HepG2 (cell line): ENCODE measurements at regions not wholly inside any gene's neighbourhood (a gene's known extent, or its start where the extent isn't known, plus 50 kb on each side); places are given as distances from the start of the nearest gene placed in this dataset.

Experiments
- BHLHE40 ChIP-seq: IDR thresholded peaks from 2 replicates; pipeline ENCODE4 v1.6.1; 2011; ENCODE audit warnings: low read length, improper control_type of control experiment
- ETV5 ChIP-seq: IDR thresholded peaks from 2 replicates; pipeline ENCODE4 v1.6.1; 2018; ENCODE audit warnings: missing biosample characterization, missing genetic modification reagents, inconsistent platforms, borderline replicate concordance
- GTF2F1 ChIP-seq: fragments of 150-350 bp; IDR thresholded peaks from 2 replicates; pipeline ENCODE4 v1.6.1; 2014; ENCODE audit warnings: low read length
- HNRNPL ChIP-seq: fragments of 200-400 bp; formaldehyde crosslinking; IDR thresholded peaks from 2 replicates; pipeline ENCODE4 v1.6.1; 2017; ENCODE audit warnings: mild to moderate bottlenecking, low read depth, low read length
- KDM1A ChIP-seq: IDR thresholded peaks from 2 replicates; pipeline ENCODE4 v1.6.1; 2016; ENCODE audit warnings: missing compliant biosample characterization
- KLF12 ChIP-seq: sonication (generic); formaldehyde crosslinking; IDR thresholded peaks from 2 replicates; pipeline ENCODE4 v1.4.0; 2020; ENCODE audit warnings: missing genetic modification reagents, borderline replicate concordance
- KMT2B ChIP-seq: IDR thresholded peaks from 2 replicates; pipeline ENCODE4 v1.6.1; 2016; ENCODE audit warnings: missing genetic modification reagents, missing compliant biosample characterization
- NR1H2 ChIP-seq: sonication (generic); formaldehyde crosslinking; IDR thresholded peaks from 2 replicates; pipeline ENCODE4 v1.8.1; 2022; ENCODE audit warnings: low read depth, missing genetic modification reagents, borderline replicate concordance
- POLR2A ChIP-seq, 2 experiments: IDR thresholded peaks; 2 replicates each; pipeline ENCODE4 v1.6.1; 2011; ENCODE audit warnings: low read depth in 2 of 2, low read length in 2 of 2, mild to moderate bottlenecking in 1 of 2, moderate library complexity in 1 of 2; ENCODE audit not compliant: insufficient read depth in 1 of 2
- ZBTB20 ChIP-seq: sonication (generic); formaldehyde crosslinking; IDR thresholded peaks from 2 replicates; pipeline ENCODE4 v1.8.1; 2023; ENCODE audit warnings: missing genetic modification reagents, low read depth, mild to moderate bottlenecking, borderline replicate concordance
- ZFP36 ChIP-seq: fragments of 150-350 bp; IDR thresholded peaks from 2 replicates; pipeline ENCODE4 v1.6.1; 2018; ENCODE audit warnings: borderline replicate concordance, low read length, low read depth; ENCODE audit not compliant: partially characterized antibody
- ZMYM2 ChIP-seq: sonication (generic); formaldehyde crosslinking; IDR thresholded peaks from 2 replicates; pipeline ENCODE4 v1.8.0; 2022; ENCODE audit warnings: mild to moderate bottlenecking, missing genetic modification reagents
- TF ChIP-seq, protein P1 (sequence below): sonication (generic); formaldehyde crosslinking; IDR thresholded peaks from 2 replicates; pipeline ENCODE4 v1.4.0; 2020; ENCODE audit warnings: missing genetic modification reagents
- TF ChIP-seq, protein P2 (sequence below): sonication (generic); formaldehyde crosslinking; IDR thresholded peaks from 2 replicates; pipeline ENCODE4 v1.8.0; 2022; ENCODE audit warnings: mild to moderate bottlenecking, missing genetic modification reagents

GRCh38 chr21:16402752-16403151, 673.0 kb downstream of the USP25 start:
- no peak for TF ChIP-seq ZMYM2 (CRISPR knock-in tag)
- TF ChIP-seq POLR2A (IDR thresholded peaks at IDR 0.05; ENCODE audit: insufficient read depth in 1 of 2, low read depth in 2 of 2, low read length in 2 of 2): no peak
- TF ChIP-seq, protein P1, sequence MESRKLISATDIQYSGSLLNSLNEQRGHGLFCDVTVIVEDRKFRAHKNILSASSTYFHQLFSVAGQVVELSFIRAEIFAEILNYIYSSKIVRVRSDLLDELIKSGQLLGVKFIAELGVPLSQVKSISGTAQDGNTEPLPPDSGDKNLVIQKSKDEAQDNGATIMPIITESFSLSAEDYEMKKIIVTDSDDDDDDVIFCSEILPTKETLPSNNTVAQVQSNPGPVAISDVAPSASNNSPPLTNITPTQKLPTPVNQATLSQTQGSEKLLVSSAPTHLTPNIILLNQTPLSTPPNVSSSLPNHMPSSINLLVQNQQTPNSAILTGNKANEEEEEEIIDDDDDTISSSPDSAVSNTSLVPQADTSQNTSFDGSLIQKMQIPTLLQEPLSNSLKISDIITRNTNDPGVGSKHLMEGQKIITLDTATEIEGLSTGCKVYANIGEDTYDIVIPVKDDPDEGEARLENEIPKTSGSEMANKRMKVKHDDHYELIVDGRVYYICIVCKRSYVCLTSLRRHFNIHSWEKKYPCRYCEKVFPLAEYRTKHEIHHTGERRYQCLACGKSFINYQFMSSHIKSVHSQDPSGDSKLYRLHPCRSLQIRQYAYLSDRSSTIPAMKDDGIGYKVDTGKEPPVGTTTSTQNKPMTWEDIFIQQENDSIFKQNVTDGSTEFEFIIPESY: no peak
- TF ChIP-seq BHLHE40: no peak
- no peak for TF ChIP-seq KDM1A (CRISPR knock-in tag)
- TF ChIP-seq ZBTB20 (CRISPR knock-in tag): no peak
- TF ChIP-seq GTF2F1: no peak
- no peak for TF ChIP-seq ZFP36
- no peak for TF ChIP-seq KMT2B
- TF ChIP-seq ETV5 (CRISPR knock-in tag): no peak
- TF ChIP-seq NR1H2 (CRISPR knock-in tag): no peak
- no peak for TF ChIP-seq HNRNPL
- TF ChIP-seq, protein P2, sequence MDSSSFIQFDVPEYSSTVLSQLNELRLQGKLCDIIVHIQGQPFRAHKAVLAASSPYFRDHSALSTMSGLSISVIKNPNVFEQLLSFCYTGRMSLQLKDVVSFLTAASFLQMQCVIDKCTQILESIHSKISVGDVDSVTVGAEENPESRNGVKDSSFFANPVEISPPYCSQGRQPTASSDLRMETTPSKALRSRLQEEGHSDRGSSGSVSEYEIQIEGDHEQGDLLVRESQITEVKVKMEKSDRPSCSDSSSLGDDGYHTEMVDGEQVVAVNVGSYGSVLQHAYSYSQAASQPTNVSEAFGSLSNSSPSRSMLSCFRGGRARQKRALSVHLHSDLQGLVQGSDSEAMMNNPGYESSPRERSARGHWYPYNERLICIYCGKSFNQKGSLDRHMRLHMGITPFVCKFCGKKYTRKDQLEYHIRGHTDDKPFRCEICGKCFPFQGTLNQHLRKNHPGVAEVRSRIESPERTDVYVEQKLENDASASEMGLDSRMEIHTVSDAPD (CRISPR knock-in tag): no peak
- TF ChIP-seq KLF12: no peak
